ENCODE measurements at regions not wholly inside any gene's neighbourhood (a gene's known extent, or its start where the extent isn't known, plus 50 kb on each side); places are given as distances from the start of the nearest gene placed in this dataset.

GRCh38 chr6:25124216-25124715, 154.9 kb upstream of the CARMIL1 start:
- TF ChIP-seq CTCF (conservative IDR thresholded peaks at IDR 0.05; ENCODE audit: low read depth, low read length): no peak
- no peak overlapping the region for H3K4me3 ChIP-seq (ENCODE audit: low read length)
- DNase-seq (ENCODE audit: low read depth): no peak

- H3K4me3 ChIP-seq (ENCODE audit: low read length): no peak overlapping the region
- no peak for TF ChIP-seq CTCF (conservative IDR thresholded peaks at IDR 0.05; ENCODE audit: low read depth, low read length)
- no peak for DNase-seq (ENCODE audit: low read depth)
Measured at GRCh38 chr6:25125736-25126135, 153.4 kb upstream of the CARMIL1 start.

GRCh38 chr6:25127076-25127837, 151.9 kb upstream of the CARMIL1 start:
- TF ChIP-seq CTCF (conservative IDR thresholded peaks at IDR 0.05; ENCODE audit: low read depth, low read length): no peak
- DNase-seq (ENCODE audit: low read depth): no peak

GRCh38 chr6:25130518-25130917, 148.7 kb upstream of the CARMIL1 start:
- no peak for DNase-seq (ENCODE audit: low read depth)
- H3K4me3 ChIP-seq (ENCODE audit: low read length): no peak overlapping the region
- no peak for TF ChIP-seq CTCF (conservative IDR thresholded peaks at IDR 0.05; ENCODE audit: low read depth, low read length)

More at GRCh38 chr6:25127076-25127837, 151.9 kb upstream of the CARMIL1 start:
- no peak overlapping the region for H3K4me3 ChIP-seq (ENCODE audit: low read length)

- no peak for DNase-seq (ENCODE audit: low read depth)
- TF ChIP-seq CTCF (conservative IDR thresholded peaks at IDR 0.05; ENCODE audit: low read depth, low read length): no peak
- no peak overlapping the region for H3K4me3 ChIP-seq (ENCODE audit: low read length)
Measured at GRCh38 chr6:25132934-25133333, 146.2 kb upstream of the CARMIL1 start.

GRCh38 chr6:25133568-25133967, 145.6 kb upstream of the CARMIL1 start:
- H3K4me3 ChIP-seq (ENCODE audit: low read length): no peak overlapping the region
- no peak for DNase-seq (ENCODE audit: low read depth)
- TF ChIP-seq CTCF (conservative IDR thresholded peaks at IDR 0.05; ENCODE audit: low read depth, low read length): no peak

GRCh38 chr6:25136854-25137253, 142.3 kb upstream of the CARMIL1 start:
- TF ChIP-seq CTCF (conservative IDR thresholded peaks at IDR 0.05; ENCODE audit: low read depth, low read length): no peak
- H3K4me3 ChIP-seq (ENCODE audit: low read length): no peak overlapping the region
- DNase-seq (ENCODE audit: low read depth): no peak

All from retinal pigment epithelial cell (primary cell).